Mesothelial cell of epicardium (in vitro differentiated cells): ENCODE measurements at regions not wholly inside any gene's neighbourhood (a gene's known extent, or its start where the extent isn't known, plus 50 kb on each side); places are given as distances from the start of the nearest gene placed in this dataset.

Experiments used
- DNase-seq, 2 experiments: peaks; one replicate each; pipeline ENCODE4 v3.0.0; 2021; ENCODE audit warnings: low spot score in 2 of 2; ENCODE audit not compliant: unreplicated experiment in 2 of 2
- H3K27ac Mint-ChIP-seq: 2 replicates; pipeline ENCODE4 v1.8.0; 2021; ENCODE audit warnings: mixed read lengths
- H3K27me3 Mint-ChIP-seq: 2 replicates; pipeline ENCODE4 v1.8.0; 2021; ENCODE audit warnings: low read depth, mixed read lengths
- H3K36me3 Mint-ChIP-seq: 2 replicates; pipeline ENCODE4 v1.8.0; 2021; ENCODE audit warnings: mixed read lengths
- H3K4me1 Mint-ChIP-seq: 2 replicates; pipeline ENCODE4 v1.8.0; 2021; ENCODE audit warnings: mixed read lengths
- H3K4me3 Mint-ChIP-seq: 2 replicates; pipeline ENCODE4 v1.8.0; 2021; ENCODE audit warnings: mild to moderate bottlenecking, moderate library complexity, mixed read lengths
- H3K9me3 Mint-ChIP-seq: 2 replicates; pipeline ENCODE4 v1.8.0; 2021; ENCODE audit warnings: mixed read lengths
- TF ChIP-seq, protein P1 (sequence below): fragments of 200-600 bp; sonication (generic); IDR thresholded peaks from one replicate; pipeline ENCODE4 v1.5.0; 2021; ENCODE audit warnings: antibody characterized with exemption; ENCODE audit not compliant: unreplicated experiment

- Mint-ChIP-seq H3K9me3 (no peaks in the 10 kb centered on the region), H3K27ac (no peak overlapping the region), H3K36me3 (no peaks in the 10 kb centered on the region), H3K27me3 (no peaks in the 10 kb centered on the region), H3K4me3 (no peak overlapping the region), H3K4me1 (peaks cover 30% of the 10 kb centered on the region)
- TF ChIP-seq, protein P1, sequence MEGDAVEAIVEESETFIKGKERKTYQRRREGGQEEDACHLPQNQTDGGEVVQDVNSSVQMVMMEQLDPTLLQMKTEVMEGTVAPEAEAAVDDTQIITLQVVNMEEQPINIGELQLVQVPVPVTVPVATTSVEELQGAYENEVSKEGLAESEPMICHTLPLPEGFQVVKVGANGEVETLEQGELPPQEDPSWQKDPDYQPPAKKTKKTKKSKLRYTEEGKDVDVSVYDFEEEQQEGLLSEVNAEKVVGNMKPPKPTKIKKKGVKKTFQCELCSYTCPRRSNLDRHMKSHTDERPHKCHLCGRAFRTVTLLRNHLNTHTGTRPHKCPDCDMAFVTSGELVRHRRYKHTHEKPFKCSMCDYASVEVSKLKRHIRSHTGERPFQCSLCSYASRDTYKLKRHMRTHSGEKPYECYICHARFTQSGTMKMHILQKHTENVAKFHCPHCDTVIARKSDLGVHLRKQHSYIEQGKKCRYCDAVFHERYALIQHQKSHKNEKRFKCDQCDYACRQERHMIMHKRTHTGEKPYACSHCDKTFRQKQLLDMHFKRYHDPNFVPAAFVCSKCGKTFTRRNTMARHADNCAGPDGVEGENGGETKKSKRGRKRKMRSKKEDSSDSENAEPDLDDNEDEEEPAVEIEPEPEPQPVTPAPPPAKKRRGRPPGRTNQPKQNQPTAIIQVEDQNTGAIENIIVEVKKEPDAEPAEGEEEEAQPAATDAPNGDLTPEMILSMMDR: no peak
- no peak for DNase-seq
These were observed 123.1 kb downstream of the OSR1 start for GRCh38 chr2:19235308-19235707.

GRCh38 chr2:19232312-19232711, 126.1 kb downstream of the OSR1 start:
- no peak for DNase-seq
- H3K36me3 Mint-ChIP-seq: no peaks in the 10 kb centered on the region
- H3K9me3 Mint-ChIP-seq: no peaks in the 10 kb centered on the region
- TF ChIP-seq, protein P1: no peak
- H3K4me3 Mint-ChIP-seq: no peak overlapping the region
- H3K27me3 Mint-ChIP-seq: no peaks in the 10 kb centered on the region
- H3K4me1 Mint-ChIP-seq: peaks cover 26% of the 10 kb centered on the region
- no peak overlapping the region for H3K27ac Mint-ChIP-seq

DNA sequence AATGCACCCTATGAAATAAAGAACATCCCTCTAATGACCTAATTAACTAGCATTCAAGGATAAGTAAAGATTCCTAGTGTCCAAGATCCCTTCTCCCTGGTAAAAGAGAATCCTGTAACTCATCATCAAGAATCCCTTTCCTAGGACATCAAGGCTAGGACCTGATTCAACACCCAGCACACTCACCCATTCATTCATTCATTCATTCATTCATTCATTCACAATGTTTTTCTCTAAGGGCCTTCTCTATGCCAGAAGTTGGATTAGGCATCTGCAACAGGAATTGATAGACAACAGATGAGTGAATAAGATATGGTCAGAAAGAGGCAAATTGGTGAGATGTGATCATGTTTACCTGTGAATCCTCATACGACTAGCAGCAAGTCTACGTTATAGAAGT, 126.8 kb downstream of the OSR1 start:
- Mint-ChIP-seq H3K27me3 (no peaks in the 10 kb centered on the region), H3K27ac (no peak overlapping the region), H3K9me3 (no peaks in the 10 kb centered on the region), H3K36me3 (no peaks in the 10 kb centered on the region), H3K4me1 (peaks cover 25% of the 10 kb centered on the region), H3K4me3 (no peak overlapping the region)
- TF ChIP-seq, protein P1: no peak
- no peak for DNase-seq

GRCh38 chr2:19230626-19231025, 127.8 kb downstream of the OSR1 start:
- TF ChIP-seq, protein P1: no peak
- Mint-ChIP-seq H3K27me3 (no peaks in the 10 kb centered on the region), H3K4me1 (peaks cover 25% of the 10 kb centered on the region), H3K27ac (no peak overlapping the region), H3K9me3 (no peaks in the 10 kb centered on the region), H3K36me3 (no peaks in the 10 kb centered on the region), H3K4me3 (no peak overlapping the region)
- no peak for DNase-seq

GRCh38 chr2:19228715-19229114, 129.7 kb downstream of the OSR1 start:
- TF ChIP-seq, protein P1: no peak
- H3K27ac Mint-ChIP-seq: peak overlapping the region; percentile 25

GRCh38 chr2:19228181-19228593, 130.2 kb downstream of the OSR1 start:
- peaks cover 23% of the 10 kb centered on the region for H3K4me1 Mint-ChIP-seq
- DNase-seq: no peak
- TF ChIP-seq, protein P1: no peak
- no peaks in the 10 kb centered on the region for H3K27me3 Mint-ChIP-seq
- no peaks in the 10 kb centered on the region for H3K9me3 Mint-ChIP-seq
- H3K36me3 Mint-ChIP-seq: no peaks in the 10 kb centered on the region
- no peak overlapping the region for H3K27ac Mint-ChIP-seq
- H3K4me3 Mint-ChIP-seq: no peak overlapping the region

More at GRCh38 chr2:19228715-19229114, 129.7 kb downstream of the OSR1 start:
- peaks cover 23% of the 10 kb centered on the region for H3K4me1 Mint-ChIP-seq
- H3K27me3 Mint-ChIP-seq: no peaks in the 10 kb centered on the region
- no peak overlapping the region for H3K4me3 Mint-ChIP-seq
- no peak for DNase-seq
- H3K9me3 Mint-ChIP-seq: no peaks in the 10 kb centered on the region
- no peaks in the 10 kb centered on the region for H3K36me3 Mint-ChIP-seq
